DOHH2 (cell line): ENCODE measurements at regions not wholly inside any gene's neighbourhood (a gene's known extent, or its start where the extent isn't known, plus 50 kb on each side); places are given as distances from the start of the nearest gene placed in this dataset.

Experiments used
- CTCF ChIP-seq: fragments of 200-600 bp; sonication (generic); IDR thresholded peaks from one replicate; pipeline ENCODE4 v1.5.1; 2014; ENCODE audit warnings: antibody characterized with exemption, mild to moderate bottlenecking, low read depth, low read length; ENCODE audit not compliant: poor library complexity, severe bottlenecking
- EZH2phosphoT487 ChIP-seq: fragments of 200-600 bp; sonication (generic); IDR thresholded peaks from 2 replicates; pipeline ENCODE4 v1.6.1; 2017; ENCODE audit warnings: borderline replicate concordance, mild to moderate bottlenecking, antibody characterized with exemption, low read length, moderate library complexity, mixed read lengths

- TF ChIP-seq CTCF, result no peak
- TF ChIP-seq EZH2phosphoT487, result no peak
Measured at GRCh38 chr5:125005266-125005665, 258.8 kb upstream of the ZNF608 start.
